ENCODE measurements at regions not wholly inside any gene's neighbourhood (a gene's known extent, or its start where the extent isn't known, plus 50 kb on each side); places are given as distances from the start of the nearest gene placed in this dataset.

GRCh38 chr18:75785834-75786233 is 358.3 kb upstream of the SMIM21 start:
- no peak for DNase-seq

DNA sequence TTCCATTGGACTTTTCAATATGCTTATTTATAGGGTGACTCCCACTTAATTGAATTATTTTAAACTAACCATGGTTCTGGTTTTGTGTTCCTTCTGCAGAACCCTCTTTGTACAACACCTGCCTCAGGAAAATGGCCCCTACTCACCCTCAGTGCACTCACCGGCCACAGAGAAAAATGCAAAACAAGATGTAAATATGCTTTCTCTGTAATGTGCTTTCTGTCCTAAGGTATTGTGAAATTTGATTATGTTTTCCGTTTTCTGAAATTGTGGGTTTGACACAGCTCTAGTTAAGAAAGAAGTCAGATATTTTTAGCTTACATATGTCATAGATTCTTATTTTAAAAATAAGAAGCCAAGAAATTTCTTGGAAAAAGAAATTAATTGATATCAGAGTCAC is 357.7 kb upstream of the SMIM21 start:
- no peak for DNase-seq

DNA sequence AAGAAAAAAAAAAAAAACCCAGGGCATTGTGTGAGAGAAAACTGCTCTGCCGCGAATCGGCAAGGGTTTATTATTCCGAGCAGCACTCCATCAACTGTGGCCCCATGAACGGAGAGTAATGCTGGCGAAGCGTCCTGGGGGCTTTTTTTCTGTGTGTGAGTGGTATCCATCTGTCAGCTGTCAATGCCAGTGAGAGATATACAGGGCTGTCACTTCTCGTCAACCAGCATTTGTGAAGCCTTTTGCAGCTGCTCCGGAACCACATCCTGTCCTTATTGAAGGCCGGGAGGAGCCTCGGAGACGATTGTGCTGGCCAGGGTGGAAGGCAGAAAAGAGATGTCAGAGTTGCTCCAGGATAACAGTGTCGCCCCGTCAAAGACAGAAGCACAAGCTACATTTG is 356.9 kb upstream of the SMIM21 start:
- DNase-seq = no peak

DNA sequence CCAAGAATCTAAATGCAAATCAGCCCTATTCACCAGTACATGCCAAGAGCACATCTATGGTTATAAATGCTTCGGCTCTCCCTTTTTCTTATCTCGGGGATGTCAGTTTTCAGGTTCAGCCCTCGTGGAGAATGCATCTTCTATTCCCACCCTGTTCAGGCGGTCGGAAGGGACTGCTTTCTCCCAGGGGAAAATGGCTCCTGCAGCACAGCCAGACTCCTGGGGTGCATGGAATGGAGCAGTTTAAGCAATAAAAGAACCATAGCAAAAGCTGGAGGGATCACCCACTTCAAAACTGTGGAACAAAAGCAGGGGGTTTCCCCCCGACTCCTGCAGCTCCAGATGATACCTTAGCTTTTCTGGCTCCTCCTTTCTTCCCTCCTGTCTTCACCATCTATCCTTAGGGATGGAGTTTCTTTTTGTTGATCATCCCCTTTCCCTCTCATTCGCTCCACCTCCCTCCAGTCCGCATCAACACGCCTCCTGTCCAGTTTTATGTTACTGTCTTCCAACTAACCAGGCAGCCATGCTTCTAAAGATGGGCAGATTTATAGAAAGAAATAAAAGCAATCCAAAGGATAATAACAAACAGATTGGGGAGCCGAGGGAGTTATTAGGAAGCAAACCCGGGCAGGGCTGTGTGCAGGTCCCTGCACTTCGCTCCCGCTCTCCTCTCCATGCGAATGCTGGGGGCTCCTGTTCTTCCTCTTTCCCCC is 356.2 kb upstream of the SMIM21 start:
- DNase-seq = no peak

GRCh38 chr18:75782826-75783225 is 355.3 kb upstream of the SMIM21 start:
- DNase-seq = no peak

DNA sequence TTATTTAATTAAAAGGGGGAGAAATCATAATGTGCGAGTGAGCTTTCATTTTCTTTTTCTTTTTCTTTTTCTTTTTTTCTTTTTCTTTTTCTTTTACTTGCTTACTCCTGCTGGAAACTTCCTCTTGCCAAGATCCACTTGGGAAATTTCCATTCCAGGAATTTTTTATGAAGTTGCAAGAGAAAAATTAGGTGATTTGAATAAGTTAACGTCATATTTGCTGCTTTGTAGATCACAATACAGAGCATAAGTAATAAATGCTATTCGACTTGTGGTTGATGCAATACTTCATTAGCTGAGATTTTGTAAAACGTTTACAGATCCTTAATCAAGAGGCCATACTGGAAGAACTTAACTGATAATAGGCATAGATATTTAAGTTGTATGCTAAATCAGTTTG is 354.7 kb upstream of the SMIM21 start:
- DNase-seq = no peak

GRCh38 chr18:75779910-75780309 is 352.4 kb upstream of the SMIM21 start:
- DNase-seq = no peak

- DNase-seq = no peak
Measured at GRCh38 chr18:75779450-75779849, 351.9 kb upstream of the SMIM21 start.

DNA sequence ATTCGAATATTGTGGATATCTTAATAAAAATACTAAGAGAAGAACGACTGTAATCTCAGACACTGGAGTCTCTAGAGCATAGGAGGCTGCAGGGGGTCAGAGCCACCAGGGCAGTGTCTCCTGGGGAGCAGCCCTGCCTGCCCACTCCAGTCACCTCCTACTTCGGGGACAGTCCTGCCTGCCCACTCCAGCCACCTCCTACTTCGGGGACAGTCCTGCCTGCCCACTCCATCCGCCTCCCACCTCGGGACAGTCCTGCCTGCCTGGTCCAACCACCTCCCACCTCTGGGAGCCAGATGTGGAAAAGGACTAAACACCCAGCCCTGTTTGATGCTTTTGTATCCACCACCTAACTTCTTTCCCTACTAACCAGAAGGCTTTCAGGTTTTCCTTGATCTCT is 350.1 kb upstream of the SMIM21 start:
- DNase-seq = no peak

DNA sequence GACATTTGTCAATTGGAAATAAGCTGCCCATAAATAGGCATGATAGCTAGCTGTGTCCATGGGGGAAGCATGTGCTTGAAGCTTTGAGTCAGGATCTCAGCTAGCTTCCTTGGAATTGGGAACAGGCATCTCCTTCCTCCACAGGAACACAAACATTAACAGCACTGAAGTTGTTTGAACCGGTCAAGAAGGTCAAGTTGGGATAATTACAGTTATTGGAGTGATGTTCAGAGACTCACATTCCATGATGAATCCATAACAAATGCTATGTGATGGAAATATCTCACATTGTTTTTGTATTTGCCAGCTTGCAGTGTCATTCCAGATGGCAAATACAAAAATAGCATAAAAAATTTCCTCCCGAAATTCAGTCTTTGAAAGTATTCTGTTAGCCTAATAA is 347.6 kb upstream of the SMIM21 start:
- no peak for DNase-seq

GRCh38 chr18:75773618-75774017 is 346.1 kb upstream of the SMIM21 start:
- DNase-seq = no peak

- DNase-seq = no peak
Measured at GRCh38 chr18:75762758-75763157, 335.3 kb upstream of the SMIM21 start.

DNA sequence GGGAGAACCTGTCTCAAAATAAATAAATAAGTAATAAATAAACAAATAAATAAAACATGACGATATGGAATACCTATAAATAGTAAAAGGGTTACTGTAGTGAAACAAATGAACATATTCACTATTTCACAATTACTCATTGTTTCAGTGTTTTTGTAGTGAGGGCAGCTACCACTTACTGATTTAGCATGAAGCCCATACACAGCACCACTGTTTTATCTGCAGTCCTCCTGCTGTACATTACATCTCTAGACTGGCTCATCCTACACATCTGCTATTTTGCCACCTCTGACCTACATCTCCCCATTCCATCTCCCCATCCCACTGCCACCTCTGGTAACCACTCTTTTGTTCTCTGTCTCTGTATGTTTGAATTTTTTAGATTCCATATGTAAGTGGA is 332.7 kb upstream of the SMIM21 start:
- DNase-seq = no peak

DNA sequence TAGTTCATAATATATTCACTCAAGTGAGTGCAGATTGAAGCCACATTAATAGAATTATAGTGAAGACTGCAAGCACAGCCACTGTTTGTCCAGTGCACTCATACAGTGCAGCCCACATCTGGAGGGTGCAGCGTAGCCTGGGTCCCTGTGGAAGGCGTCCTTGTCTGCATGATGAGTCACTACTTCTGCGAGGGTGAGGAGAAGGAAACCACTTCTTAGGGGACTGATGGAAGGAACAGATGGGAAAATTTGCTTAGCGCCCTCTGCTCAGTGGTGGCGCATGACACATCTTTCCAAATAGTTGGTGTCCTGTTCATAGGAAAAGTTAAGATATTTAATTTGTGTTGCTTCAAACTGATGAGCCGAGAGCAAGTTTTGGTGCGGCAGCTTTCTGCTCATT is 330.4 kb upstream of the SMIM21 start:
- no peak for DNase-seq

DNA sequence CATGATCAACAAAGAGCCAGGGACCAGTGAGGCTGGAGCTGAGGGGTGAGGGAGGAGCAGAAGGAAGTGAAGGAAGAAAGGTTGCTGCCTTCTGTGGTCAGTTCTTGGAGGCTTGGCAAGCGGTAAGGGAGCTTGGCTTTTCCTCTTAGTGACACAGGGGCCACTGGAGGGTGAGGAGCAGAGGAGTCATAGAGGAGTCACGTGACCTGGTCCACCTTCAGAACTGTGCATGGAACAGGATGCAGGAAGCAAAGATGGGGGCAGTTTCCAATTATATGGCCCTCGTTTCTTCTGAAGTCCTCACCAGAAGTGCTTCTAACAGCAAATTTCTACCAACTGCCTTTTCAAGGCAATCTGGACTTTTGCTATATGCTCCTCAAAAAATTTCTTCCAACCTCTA is 326.9 kb upstream of the SMIM21 start:
- no peak for DNase-seq

- no peak for DNase-seq
Measured at GRCh38 chr18:75753753-75754152, 326.2 kb upstream of the SMIM21 start.

GRCh38 chr18:75752740-75753263 is 325.3 kb upstream of the SMIM21 start:
- peak; percentile 16 for DNase-seq

DNA sequence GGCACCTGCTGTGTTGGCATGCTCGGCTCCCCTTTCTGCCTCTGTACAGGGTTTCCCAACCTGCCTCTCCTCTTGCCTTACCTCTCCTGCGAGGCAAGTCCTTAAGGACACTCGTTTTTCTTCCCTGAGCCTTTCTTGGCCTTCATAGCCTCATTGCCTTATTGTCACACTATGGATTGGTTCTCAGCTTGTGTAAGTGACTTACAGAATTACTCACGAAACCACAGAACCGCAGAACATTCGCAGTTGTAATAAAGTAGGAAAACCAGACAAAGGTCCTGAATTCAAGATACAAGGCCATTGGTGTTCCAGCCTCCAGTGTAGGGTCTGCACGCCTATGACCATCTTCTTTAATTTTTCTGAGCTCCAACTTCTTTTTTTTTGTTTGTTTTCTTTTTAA is 317.6 kb upstream of the SMIM21 start:
- DNase-seq = no peak

DNA sequence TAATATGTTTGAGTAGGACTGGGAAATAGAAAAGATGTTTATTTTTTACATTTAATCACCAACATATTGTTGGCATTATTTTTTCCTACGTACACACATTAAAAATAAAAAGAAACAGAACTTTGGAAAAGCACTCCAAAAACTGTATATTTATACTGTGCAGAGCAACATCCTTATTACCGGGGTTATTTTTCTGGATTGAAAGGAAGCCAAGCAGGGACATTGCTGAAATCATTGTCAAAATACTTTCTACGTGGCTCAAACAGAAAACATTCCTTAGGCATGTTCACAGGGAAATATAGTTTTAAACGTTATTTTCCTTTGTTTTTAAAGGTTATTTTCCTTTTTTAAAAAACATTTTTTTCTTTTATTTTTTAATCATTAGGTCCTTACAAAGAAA is 315.0 kb upstream of the SMIM21 start:
- no peak for DNase-seq

GRCh38 chr18:75739682-75740081 is 312.2 kb upstream of the SMIM21 start:
- no peak for DNase-seq

DNA sequence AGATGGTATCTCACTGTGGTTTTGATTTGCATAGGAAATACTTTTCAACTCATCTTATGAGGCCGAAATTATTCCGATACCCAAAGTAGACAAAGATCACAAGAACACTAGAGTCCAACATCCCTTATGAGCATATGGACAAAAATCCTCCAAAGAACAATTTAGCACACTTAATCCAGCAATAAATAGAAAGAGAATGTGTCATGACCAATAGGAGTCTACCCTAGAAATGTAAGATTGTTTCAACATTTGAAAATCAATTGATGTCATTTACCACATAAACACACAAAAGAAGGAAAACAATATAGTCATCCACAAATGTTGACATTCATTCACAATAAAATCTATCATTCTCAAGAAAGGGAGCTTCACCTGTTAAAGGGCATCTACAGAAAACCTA is 307.8 kb upstream of the SMIM21 start:
- DNase-seq = no peak

DNA sequence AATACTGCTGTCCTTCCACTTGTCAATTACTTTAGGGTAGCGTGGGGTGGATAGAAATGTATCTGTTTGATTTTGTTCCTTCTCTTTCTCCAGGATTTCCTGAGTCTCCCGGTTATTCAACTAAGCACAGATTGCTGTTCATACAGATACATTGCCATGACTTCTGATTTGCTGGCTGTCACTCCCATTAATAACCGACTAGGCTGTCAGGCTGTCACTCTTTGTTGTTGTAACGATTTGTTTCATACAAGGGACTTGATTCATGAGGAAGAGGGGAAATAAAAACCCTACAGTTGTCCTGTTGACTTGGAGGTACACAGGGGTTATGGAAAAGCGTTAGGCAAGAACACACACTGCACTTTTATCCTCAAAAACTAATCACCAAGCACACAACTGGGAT is 302.7 kb upstream of the SMIM21 start:
- no peak for DNase-seq

DNA sequence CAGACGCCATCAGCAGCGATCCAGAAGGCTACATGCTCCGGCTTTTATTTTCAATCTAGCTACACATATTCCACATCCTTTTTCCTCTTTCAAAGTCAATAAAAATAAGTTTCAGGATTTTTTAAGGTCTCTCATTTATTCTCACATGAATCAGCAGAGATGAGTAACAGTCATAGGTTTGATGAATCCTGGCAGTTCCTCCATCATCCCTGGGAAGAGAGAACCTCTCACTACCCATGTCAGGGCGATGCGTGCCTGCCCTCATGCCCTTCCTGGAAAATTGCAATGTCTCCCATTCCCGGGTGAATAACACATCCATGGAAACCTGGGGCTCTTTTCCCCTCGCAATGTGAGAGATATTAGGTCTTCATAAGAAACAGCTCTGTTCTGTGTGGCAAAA is 301.1 kb upstream of the SMIM21 start:
- no peak for DNase-seq

DNA sequence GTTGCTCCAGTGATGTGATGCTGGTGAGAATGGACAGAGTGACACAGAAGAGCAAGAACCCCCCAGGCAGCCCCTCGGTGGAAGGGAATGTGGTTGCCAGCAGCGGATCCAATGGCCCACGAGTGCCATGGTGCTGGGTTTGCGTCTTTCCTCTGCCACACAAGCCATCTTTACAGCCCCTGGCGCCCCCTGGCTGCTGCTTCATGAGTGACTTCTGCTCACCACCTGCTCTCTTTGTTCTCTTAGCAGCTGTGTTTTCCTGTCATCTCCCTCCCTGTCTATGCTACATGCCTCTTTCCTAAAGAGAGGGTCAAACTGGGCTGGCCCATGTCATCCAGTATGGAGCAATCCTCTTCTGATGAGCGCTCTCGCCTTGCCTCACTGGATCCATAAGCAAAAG is 300.0 kb upstream of the SMIM21 start:
- DNase-seq = peak; percentile 44

Data from RPMI8226 (cell line).